ENCODE measurements at regions not wholly inside any gene's neighbourhood (a gene's known extent, or its start where the extent isn't known, plus 50 kb on each side); places are given as distances from the start of the nearest gene placed in this dataset.

- H3K9ac ChIP-seq (ENCODE audit: insufficient read depth, low read depth, low read length): no peak overlapping the region
- no peaks in the 10 kb centered on the region for H3K4me1 ChIP-seq (ENCODE audit: insufficient read depth, low read length)
- no peak overlapping the region for H3K4me3 ChIP-seq (replicated peaks in 1 of 3; ENCODE audit: insufficient read depth in 1 of 3, low read depth in 2 of 3, low read length in 3 of 3)
- WGBS (ENCODE audit: low lambda C conversion rate): 6% methylated on average over 4 of the region's 8 CpGs
- DNase-seq (ENCODE audit: low spot score) (no peak), ATAC-seq (no peak), FAIRE-seq (no peak)
- H2AFZ ChIP-seq (ENCODE audit: low read length): no peak overlapping the region
- CTCF ChIA-PET (ENCODE audit: low intra/inter-chr PET ratio, low total read pairs): no interaction called here
- H3K27me3 ChIP-seq (ENCODE audit: control insufficient read depth in 1 of 2, insufficient read depth in 2 of 2, low read length in 2 of 2): peaks cover 0 to 2% of the 10 kb centered on the region in 2 experiments; a peak in 2 of 5 replicates
- no peaks in the 10 kb centered on the region for H4K20me1 ChIP-seq (ENCODE audit: insufficient read depth, low read length)
- no peaks in the 10 kb centered on the region for H3K36me3 ChIP-seq (replicated peaks in 1 of 2; ENCODE audit: control insufficient read depth in 1 of 2, insufficient read depth in 2 of 2, low read length in 2 of 2)
- in situ Hi-C loops (cut with HindIII; ENCODE audit: extremely low pct_ligation_motif_present, low pct_unique_long_range_greater_than_20kb) (loop anchor here (10.0 kb wide), 1 partner anchor 130 kb away; the partner anchor contains the start of gene IGLL5), intact Hi-C loops (cut with micrococcal nuclease; ENCODE audit: unreplicated experiment) (no loop called here)
- H3K9me3 ChIP-seq (ENCODE audit: low read length): no peaks in the 10 kb centered on the region
- H3K27ac ChIP-seq (ENCODE audit: extremely low read length, insufficient read depth, low read length): no peak overlapping the region
- BruUV-seq (replicated peaks): no TSS peak
- TF ChIP-seq ZNF749 (CRISPR knock-in tag; IDR thresholded peaks at IDR 0.05; ENCODE audit: borderline replicate concordance) (no peak), CEBPG (CRISPR knock-in tag; IDR thresholded peaks at IDR 0.05) (no peak), ZFP36 (IDR thresholded peaks at IDR 0.05; ENCODE audit: borderline replicate concordance, low read depth, low read length, partially characterized antibody) (no peak), GATA4 (IDR thresholded peaks at IDR 0.05; ENCODE audit: borderline replicate concordance, low read depth) (no peak), ZNF460 (CRISPR knock-in tag; IDR thresholded peaks at IDR 0.05; ENCODE audit: borderline replicate concordance) (no peak), STAG1 (CRISPR knock-in tag; IDR thresholded peaks at IDR 0.05) (no peak), SRF (IDR thresholded peaks at IDR 0.05; ENCODE audit: low read depth, low read length) (no peak), ZBTB7A (CRISPR knock-in tag; IDR thresholded peaks at IDR 0.05) (no peak), TEF (CRISPR knock-in tag; IDR thresholded peaks at IDR 0.05) (no peak)
- H3K79me2 ChIP-seq (ENCODE audit: insufficient read depth, low read length): no peaks in the 10 kb centered on the region
- H3K4me2 ChIP-seq (ENCODE audit: low read depth, low read length): no peak overlapping the region
- POLR2A ChIA-PET: no interaction called here
These were observed 110.8 kb downstream of the GGTLC2 start for GRCh38 chr22:22754961-22755777.

Measured in HepG2 (cell line).